ENCODE measurements at regions not wholly inside any gene's neighbourhood (a gene's known extent, or its start where the extent isn't known, plus 50 kb on each side); places are given as distances from the start of the nearest gene placed in this dataset.
"Not testable (repeated sequence)": the region's sequence is repeated elsewhere in the genome, so short reads cannot be mapped to it uniquely, and the experiment has no call there.

GRCh38 chr3:94323596-94323995 lies 260.7 kb downstream of the NSUN3 start:
- no peak for DNase-seq (ENCODE audit: low read depth)

GRCh38 chr3:94331831-94332230 lies 269.0 kb downstream of the NSUN3 start:
- no peak for DNase-seq (ENCODE audit: low read depth)

GRCh38 chr3:94336046-94336753 lies 273.3 kb downstream of the NSUN3 start:
- DNase-seq (ENCODE audit: low read depth), result peak; percentile 55

GRCh38 chr3:94345101-94345500 lies 282.2 kb downstream of the NSUN3 start:
- no peak for DNase-seq (ENCODE audit: low read depth)

- no peak for DNase-seq (ENCODE audit: low read depth)
Measured at GRCh38 chr3:94349310-94349878, 286.5 kb downstream of the NSUN3 start.

GRCh38 chr3:94356581-94356980 lies 293.7 kb downstream of the NSUN3 start:
- DNase-seq (ENCODE audit: low read depth), result no peak

- DNase-seq (ENCODE audit: low read depth), result no peak
Measured at GRCh38 chr3:94359996-94360395, 297.1 kb downstream of the NSUN3 start.

GRCh38 chr3:94360987-94361386 lies 298.1 kb downstream of the NSUN3 start:
- peak; percentile 24 for DNase-seq (ENCODE audit: low read depth)

GRCh38 chr3:94362393-94362792 lies 299.5 kb downstream of the NSUN3 start:
- peak; percentile 2 for DNase-seq (ENCODE audit: low read depth)

- no peak for DNase-seq (ENCODE audit: low read depth)
Measured at GRCh38 chr3:94365006-94365405, 302.1 kb downstream of the NSUN3 start.

GRCh38 chr3:94372026-94372425 lies 309.2 kb downstream of the NSUN3 start:
- no peak for DNase-seq (ENCODE audit: low read depth)

- no peak for DNase-seq (ENCODE audit: low read depth)
Measured at GRCh38 chr3:94373456-94373855, 310.6 kb downstream of the NSUN3 start.

GRCh38 chr3:94374439-94375161 lies 311.7 kb downstream of the NSUN3 start:
- no peak for DNase-seq (ENCODE audit: low read depth)

GRCh38 chr3:94377123-94377696 lies 314.3 kb downstream of the NSUN3 start:
- not testable (repeated sequence) for DNase-seq (ENCODE audit: low read depth)

GRCh38 chr3:94377863-94378262 lies 315.0 kb downstream of the NSUN3 start:
- DNase-seq (ENCODE audit: low read depth), result not testable (repeated sequence)

- no peak for DNase-seq (ENCODE audit: low read depth)
Measured at GRCh38 chr3:94378322-94378721, 315.5 kb downstream of the NSUN3 start.

- no peak for DNase-seq (ENCODE audit: low read depth)
Measured at GRCh38 chr3:94379264-94379663, 316.4 kb downstream of the NSUN3 start.

GRCh38 chr3:94394885-94395284 lies 332.0 kb downstream of the NSUN3 start:
- no peak for DNase-seq (ENCODE audit: low read depth)

- DNase-seq (ENCODE audit: low read depth), result no peak
Measured at GRCh38 chr3:94395851-94396250, 333.0 kb downstream of the NSUN3 start.

- DNase-seq (ENCODE audit: low read depth), result no peak
Measured at GRCh38 chr3:94398036-94398435, 335.2 kb downstream of the NSUN3 start.

- no peak for DNase-seq (ENCODE audit: low read depth)
Measured at GRCh38 chr3:94401466-94401865, 338.6 kb downstream of the NSUN3 start.

GRCh38 chr3:94402126-94402525 lies 339.3 kb downstream of the NSUN3 start:
- DNase-seq (ENCODE audit: low read depth), result no peak
